ENCODE measurements at regions not wholly inside any gene's neighbourhood (a gene's known extent, or its start where the extent isn't known, plus 50 kb on each side); places are given as distances from the start of the nearest gene placed in this dataset.

- Histone ChIP-seq H3K4me3 (no peak overlapping the region), H3K4me1 (peaks cover 10 to 49% (median 18%) of the 10 kb centered on the region in 10 experiments; a peak in 18 of 20 replicates), H3K27ac (no peak overlapping the region), H3K27me3 (no peaks in the 10 kb centered on the region), H4K20me1 (no peaks in the 10 kb centered on the region), H3K36me3 (no peaks in the 10 kb centered on the region), H3K9ac (no peak overlapping the region), H3K9me3 (replicated peaks in 1 of 11) (no peaks in the 10 kb centered on the region; a peak in 1 of 22 replicates), H3K4me2 (no peak overlapping the region)
- TF ChIP-seq Cebpa-rat (IDR thresholded peaks at IDR 0.05), result no peak
These were observed 279.5 kb upstream of the PTGER4 start for GRCh38 chr5:40400245-40400644.

DNA sequence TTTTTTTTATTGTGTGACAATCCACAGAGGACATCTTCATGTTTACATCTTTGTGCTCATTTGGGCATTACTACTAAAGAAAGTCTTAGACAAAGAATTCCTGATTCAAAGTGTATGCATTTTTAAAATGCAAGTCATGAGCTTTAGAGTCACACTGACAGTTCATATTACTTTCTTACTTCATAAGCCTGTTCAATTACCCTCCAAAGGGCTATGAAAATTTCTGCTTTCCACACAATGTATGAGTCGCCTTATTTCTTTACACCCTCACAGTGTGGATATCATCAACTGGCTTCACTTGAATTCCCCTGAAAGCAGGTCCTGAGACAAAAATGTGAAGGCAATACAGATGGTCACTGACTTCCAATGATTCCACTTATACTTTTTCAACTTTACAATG is 280.4 kb upstream of the PTGER4 start:
- Histone ChIP-seq H3K27me3 (no peaks in the 10 kb centered on the region), H3K4me3 (no peak overlapping the region), H3K9me3 (replicated peaks in 1 of 11) (no peaks in the 10 kb centered on the region; a peak in 1 of 22 replicates), H3K27ac (no peak overlapping the region), H3K4me1 (peaks cover 2 to 40% (median 9%) of the 10 kb centered on the region in 10 experiments; a peak in 14 of 20 replicates), H4K20me1 (no peaks in the 10 kb centered on the region), H3K36me3 (no peaks in the 10 kb centered on the region), H3K4me2 (no peak overlapping the region), H3K9ac (no peak overlapping the region)
- TF ChIP-seq Cebpa-rat (IDR thresholded peaks at IDR 0.05), result no peak

- H3K36me3 ChIP-seq, result no peaks in the 10 kb centered on the region
- H3K27me3 ChIP-seq, result no peaks in the 10 kb centered on the region
- no peak overlapping the region for H3K9ac ChIP-seq
- peaks cover 0 to 28% (median 8%) of the 10 kb centered on the region in 10 experiments; a peak in 11 of 20 replicates for H3K4me1 ChIP-seq
- no peaks in the 10 kb centered on the region for H4K20me1 ChIP-seq
- no peak for TF ChIP-seq Cebpa-rat (IDR thresholded peaks at IDR 0.05)
- H3K9me3 ChIP-seq (replicated peaks in 1 of 11), result no peaks in the 10 kb centered on the region; a peak in 1 of 22 replicates
- H3K27ac ChIP-seq, result no peak overlapping the region
- no peak overlapping the region for H3K4me3 ChIP-seq
- no peak overlapping the region for H3K4me2 ChIP-seq
These were observed 281.7 kb upstream of the PTGER4 start for GRCh38 chr5:40397976-40398375.

DNA sequence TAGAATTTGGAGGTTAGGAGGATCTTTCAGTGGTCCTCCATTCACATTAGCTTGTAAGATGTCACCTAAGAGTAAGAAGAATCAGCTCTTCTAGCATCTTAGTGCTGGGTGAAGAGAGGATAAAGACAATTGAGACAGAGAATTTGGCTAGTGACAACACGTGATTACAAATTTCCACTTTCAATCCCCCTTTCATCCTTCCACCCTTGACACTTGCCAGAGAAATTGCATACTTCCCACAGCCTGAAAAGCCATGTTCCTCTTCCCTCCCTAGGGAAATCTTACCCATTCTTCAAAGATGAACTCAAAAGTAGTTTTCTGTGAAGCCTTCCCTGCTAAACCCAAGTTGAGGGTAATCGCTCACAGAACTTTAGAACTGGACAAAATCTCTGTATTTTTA is 282.6 kb upstream of the PTGER4 start:
- Histone ChIP-seq H3K27me3 (no peaks in the 10 kb centered on the region), H3K36me3 (no peaks in the 10 kb centered on the region), H4K20me1 (no peaks in the 10 kb centered on the region), H3K4me3 (no peak overlapping the region), H3K4me2 (no peak overlapping the region), H3K9me3 (replicated peaks in 1 of 11) (no peaks in the 10 kb centered on the region; a peak in 1 of 22 replicates), H3K27ac (no peak overlapping the region), H3K9ac (no peak overlapping the region), H3K4me1 (peaks cover 0 to 29% (median 8%) of the 10 kb centered on the region in 10 experiments; a peak in 11 of 20 replicates)
- TF ChIP-seq Cebpa-rat (IDR thresholded peaks at IDR 0.05), result no peak

GRCh38 chr5:40396317-40396716 is 283.4 kb upstream of the PTGER4 start:
- Histone ChIP-seq H3K4me1 (peaks cover 0 to 29% (median 2%) of the 10 kb centered on the region in 10 experiments; a peak in 10 of 20 replicates), H3K4me2 (no peak overlapping the region), H3K36me3 (no peaks in the 10 kb centered on the region), H3K27me3 (no peaks in the 10 kb centered on the region), H3K4me3 (no peak overlapping the region), H3K9ac (no peak overlapping the region), H4K20me1 (no peaks in the 10 kb centered on the region), H3K27ac (no peak overlapping the region), H3K9me3 (replicated peaks in 1 of 11) (no peaks in the 10 kb centered on the region; a peak in 1 of 22 replicates)
- TF ChIP-seq Cebpa-rat (IDR thresholded peaks at IDR 0.05), result no peak

GRCh38 chr5:40395251-40395650 is 284.5 kb upstream of the PTGER4 start:
- Histone ChIP-seq H3K4me3 (no peak overlapping the region), H3K9ac (no peak overlapping the region), H3K36me3 (no peaks in the 10 kb centered on the region), H3K27me3 (no peaks in the 10 kb centered on the region), H3K4me1 (peaks cover 0 to 27% (median 0%) of the 10 kb centered on the region in 10 experiments; a peak in 9 of 20 replicates), H3K27ac (no peak overlapping the region), H3K4me2 (no peak overlapping the region), H4K20me1 (no peaks in the 10 kb centered on the region), H3K9me3 (replicated peaks in 1 of 11) (no peaks in the 10 kb centered on the region; a peak in 1 of 22 replicates)
- TF ChIP-seq Cebpa-rat (IDR thresholded peaks at IDR 0.05), result no peak

DNA sequence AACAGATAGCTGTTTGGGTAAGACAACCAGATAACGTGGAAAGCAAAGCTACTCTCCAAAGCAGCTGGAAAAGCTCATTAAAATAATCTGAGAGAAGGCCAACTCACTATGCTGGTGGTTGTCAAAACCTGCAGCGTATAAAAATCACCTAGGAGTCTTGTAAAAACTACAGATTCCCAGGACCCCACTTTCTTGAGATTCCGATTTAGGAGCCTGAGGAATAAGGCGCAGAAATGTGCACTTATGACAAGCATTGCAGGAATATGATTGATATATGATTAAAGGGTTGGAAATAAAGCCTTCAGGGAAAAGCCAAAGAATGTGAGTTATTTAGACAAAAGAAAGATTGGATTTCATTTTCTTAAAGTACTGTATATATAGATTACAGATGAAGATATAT is 285.0 kb upstream of the PTGER4 start:
- H3K4me3 ChIP-seq, result no peak overlapping the region
- H3K27me3 ChIP-seq, result no peaks in the 10 kb centered on the region
- H4K20me1 ChIP-seq, result no peaks in the 10 kb centered on the region
- H3K4me1 ChIP-seq, result peaks cover 0 to 27% (median 0%) of the 10 kb centered on the region in 10 experiments; a peak in 9 of 20 replicates
- no peaks in the 10 kb centered on the region for H3K9me3 ChIP-seq (replicated peaks in 1 of 11)
- H3K9ac ChIP-seq, result no peak overlapping the region
- H3K36me3 ChIP-seq, result no peaks in the 10 kb centered on the region
- no peak overlapping the region for H3K27ac ChIP-seq
- TF ChIP-seq Cebpa-rat (IDR thresholded peaks at IDR 0.05), result no peak
- H3K4me2 ChIP-seq, result no peak overlapping the region

DNA sequence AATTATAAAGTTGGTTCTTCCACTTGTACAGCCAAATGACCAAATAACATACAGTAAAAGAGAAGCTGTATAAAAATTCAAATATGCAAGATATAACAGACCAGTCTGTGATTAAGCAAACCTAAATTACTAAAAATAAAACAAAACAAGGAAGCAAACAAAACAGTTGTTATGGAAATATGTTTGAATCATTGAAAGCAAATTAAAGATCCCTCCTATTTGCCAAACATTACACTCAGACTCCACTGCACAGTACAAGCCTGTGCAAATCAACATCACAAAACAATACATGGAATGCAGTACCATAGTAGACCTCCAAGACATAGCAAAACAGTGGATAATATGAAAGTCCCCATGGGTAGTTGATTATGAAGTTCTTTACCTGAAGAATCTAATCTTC is 288.1 kb upstream of the PTGER4 start:
- no peak for TF ChIP-seq Cebpa-rat (IDR thresholded peaks at IDR 0.05)
- H3K9ac ChIP-seq, result no peak overlapping the region
- no peaks in the 10 kb centered on the region for H3K36me3 ChIP-seq
- no peaks in the 10 kb centered on the region for H3K9me3 ChIP-seq (replicated peaks in 1 of 11)
- peaks cover 16 to 50% (median 26%) of the 10 kb centered on the region in 10 experiments; a peak in 19 of 20 replicates for H3K4me1 ChIP-seq
- H3K4me2 ChIP-seq, result peak overlapping the region in 4 of 11 experiments; percentile 12 to 37 (median 28); a peak in 7 of 22 replicates
- H3K4me3 ChIP-seq, result no peak overlapping the region
- H3K27ac ChIP-seq, result peak overlapping the region in 3 of 11 experiments; percentile 10 to 55 (median 44); a peak in 5 of 22 replicates
- no peaks in the 10 kb centered on the region for H3K27me3 ChIP-seq
- no peaks in the 10 kb centered on the region for H4K20me1 ChIP-seq

- Histone ChIP-seq H3K4me3 (no peak overlapping the region), H3K27me3 (no peaks in the 10 kb centered on the region), H3K9ac (no peak overlapping the region), H3K9me3 (replicated peaks in 1 of 11) (no peaks in the 10 kb centered on the region), H3K36me3 (no peaks in the 10 kb centered on the region), H3K27ac (peak overlapping the region in 3 of 11 experiments; percentile 3 to 44 (median 39); a peak in 3 of 22 replicates), H3K4me2 (peak overlapping the region in 3 of 11 experiments; percentile 12 to 37 (median 32); a peak in 3 of 22 replicates), H3K4me1 (peaks cover 27 to 61% (median 37%) of the 10 kb centered on the region in 10 experiments), H4K20me1 (no peaks in the 10 kb centered on the region)
- no peak for TF ChIP-seq Cebpa-rat (IDR thresholded peaks at IDR 0.05)
These were observed 289.2 kb upstream of the PTGER4 start for GRCh38 chr5:40390281-40391149.

All from BLaER1 treated with 17β-estradiol and CSF1 and Interleukin-3, amounts not matched to agents 10 nM and 100 nM (cell line).